ENCODE measurements at regions not wholly inside any gene's neighbourhood (a gene's known extent, or its start where the extent isn't known, plus 50 kb on each side); places are given as distances from the start of the nearest gene placed in this dataset.

- CTCF ChIA-PET, result no interaction called here
- no peaks in the 10 kb centered on the region for H3K36me3 Mint-ChIP-seq
- POLR2A ChIA-PET, result no interaction called here
- H3K27me3 Mint-ChIP-seq (ENCODE audit: low read depth), result no peaks in the 10 kb centered on the region; the same call in 1 of the 2 replicates
- H3K4me1 Mint-ChIP-seq, result peaks cover 3% of the 10 kb centered on the region
- ATAC-seq (no peak), DNase-seq (ENCODE audit: low spot score) (no peak)
- no peak overlapping the region for H3K27ac Mint-ChIP-seq
- no peaks in the 10 kb centered on the region for H3K9me3 Mint-ChIP-seq
- no peak for TF ChIP-seq TEAD4 (CRISPR knock-in tag; IDR thresholded peaks at IDR 0.05)
- no peak for TF ChIP-seq TEAD1 (CRISPR knock-in tag; IDR thresholded peaks at IDR 0.05)
- TF ChIP-seq, protein P1, sequence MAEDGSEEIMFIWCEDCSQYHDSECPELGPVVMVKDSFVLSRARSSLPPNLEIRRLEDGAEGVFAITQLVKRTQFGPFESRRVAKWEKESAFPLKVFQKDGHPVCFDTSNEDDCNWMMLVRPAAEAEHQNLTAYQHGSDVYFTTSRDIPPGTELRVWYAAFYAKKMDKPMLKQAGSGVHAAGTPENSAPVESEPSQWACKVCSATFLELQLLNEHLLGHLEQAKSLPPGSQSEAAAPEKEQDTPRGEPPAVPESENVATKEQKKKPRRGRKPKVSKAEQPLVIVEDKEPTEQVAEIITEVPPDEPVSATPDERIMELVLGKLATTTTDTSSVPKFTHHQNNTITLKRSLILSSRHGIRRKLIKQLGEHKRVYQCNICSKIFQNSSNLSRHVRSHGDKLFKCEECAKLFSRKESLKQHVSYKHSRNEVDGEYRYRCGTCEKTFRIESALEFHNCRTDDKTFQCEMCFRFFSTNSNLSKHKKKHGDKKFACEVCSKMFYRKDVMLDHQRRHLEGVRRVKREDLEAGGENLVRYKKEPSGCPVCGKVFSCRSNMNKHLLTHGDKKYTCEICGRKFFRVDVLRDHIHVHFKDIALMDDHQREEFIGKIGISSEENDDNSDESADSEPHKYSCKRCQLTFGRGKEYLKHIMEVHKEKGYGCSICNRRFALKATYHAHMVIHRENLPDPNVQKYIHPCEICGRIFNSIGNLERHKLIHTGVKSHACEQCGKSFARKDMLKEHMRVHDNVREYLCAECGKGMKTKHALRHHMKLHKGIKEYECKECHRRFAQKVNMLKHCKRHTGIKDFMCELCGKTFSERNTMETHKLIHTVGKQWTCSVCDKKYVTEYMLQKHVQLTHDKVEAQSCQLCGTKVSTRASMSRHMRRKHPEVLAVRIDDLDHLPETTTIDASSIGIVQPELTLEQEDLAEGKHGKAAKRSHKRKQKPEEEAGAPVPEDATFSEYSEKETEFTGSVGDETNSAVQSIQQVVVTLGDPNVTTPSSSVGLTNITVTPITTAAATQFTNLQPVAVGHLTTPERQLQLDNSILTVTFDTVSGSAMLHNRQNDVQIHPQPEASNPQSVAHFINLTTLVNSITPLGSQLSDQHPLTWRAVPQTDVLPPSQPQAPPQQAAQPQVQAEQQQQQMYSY (CRISPR knock-in tag; IDR thresholded peaks at IDR 0.05), result no peak
- TF ChIP-seq ERG (CRISPR knock-in tag; IDR thresholded peaks at IDR 0.05), result no peak
- no peak for TF ChIP-seq ZNF263 (CRISPR knock-in tag; IDR thresholded peaks at IDR 0.05; ENCODE audit: low read depth)
- TF ChIP-seq ZNF219 (CRISPR knock-in tag; IDR thresholded peaks at IDR 0.05; ENCODE audit: borderline replicate concordance), result no peak
- no peak for TF ChIP-seq ATF1 (CRISPR knock-in tag; IDR thresholded peaks at IDR 0.05)
- TF ChIP-seq ESRRA (CRISPR knock-in tag; IDR thresholded peaks at IDR 0.05; ENCODE audit: borderline replicate concordance), result no peak
- TF ChIP-seq RORB (CRISPR knock-in tag; IDR thresholded peaks at IDR 0.05), result no peak
- TF ChIP-seq, protein P2, sequence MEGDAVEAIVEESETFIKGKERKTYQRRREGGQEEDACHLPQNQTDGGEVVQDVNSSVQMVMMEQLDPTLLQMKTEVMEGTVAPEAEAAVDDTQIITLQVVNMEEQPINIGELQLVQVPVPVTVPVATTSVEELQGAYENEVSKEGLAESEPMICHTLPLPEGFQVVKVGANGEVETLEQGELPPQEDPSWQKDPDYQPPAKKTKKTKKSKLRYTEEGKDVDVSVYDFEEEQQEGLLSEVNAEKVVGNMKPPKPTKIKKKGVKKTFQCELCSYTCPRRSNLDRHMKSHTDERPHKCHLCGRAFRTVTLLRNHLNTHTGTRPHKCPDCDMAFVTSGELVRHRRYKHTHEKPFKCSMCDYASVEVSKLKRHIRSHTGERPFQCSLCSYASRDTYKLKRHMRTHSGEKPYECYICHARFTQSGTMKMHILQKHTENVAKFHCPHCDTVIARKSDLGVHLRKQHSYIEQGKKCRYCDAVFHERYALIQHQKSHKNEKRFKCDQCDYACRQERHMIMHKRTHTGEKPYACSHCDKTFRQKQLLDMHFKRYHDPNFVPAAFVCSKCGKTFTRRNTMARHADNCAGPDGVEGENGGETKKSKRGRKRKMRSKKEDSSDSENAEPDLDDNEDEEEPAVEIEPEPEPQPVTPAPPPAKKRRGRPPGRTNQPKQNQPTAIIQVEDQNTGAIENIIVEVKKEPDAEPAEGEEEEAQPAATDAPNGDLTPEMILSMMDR (IDR thresholded peaks at IDR 0.05), result no peak
- no peak for TF ChIP-seq ZSCAN18 (CRISPR knock-in tag; IDR thresholded peaks at IDR 0.05)
- TF ChIP-seq MXD4 (CRISPR knock-in tag; IDR thresholded peaks at IDR 0.05; ENCODE audit: borderline replicate concordance), result no peak
- no peak for TF ChIP-seq ZNF671 (CRISPR knock-in tag; IDR thresholded peaks at IDR 0.05)
- TF ChIP-seq FOXJ3 (CRISPR knock-in tag; IDR thresholded peaks at IDR 0.05; ENCODE audit: borderline replicate concordance), result no peak
- no peak for TF ChIP-seq MYBL2 (CRISPR knock-in tag; IDR thresholded peaks at IDR 0.05)
- no peak for TF ChIP-seq NFYB (CRISPR knock-in tag; conservative IDR thresholded peaks at IDR 0.05; ENCODE audit: low read depth)
- no peak overlapping the region for H3K4me3 Mint-ChIP-seq
Observed at GRCh38 chr6:147704691-147705090, 196.2 kb downstream of the SAMD5 start.

DNA sequence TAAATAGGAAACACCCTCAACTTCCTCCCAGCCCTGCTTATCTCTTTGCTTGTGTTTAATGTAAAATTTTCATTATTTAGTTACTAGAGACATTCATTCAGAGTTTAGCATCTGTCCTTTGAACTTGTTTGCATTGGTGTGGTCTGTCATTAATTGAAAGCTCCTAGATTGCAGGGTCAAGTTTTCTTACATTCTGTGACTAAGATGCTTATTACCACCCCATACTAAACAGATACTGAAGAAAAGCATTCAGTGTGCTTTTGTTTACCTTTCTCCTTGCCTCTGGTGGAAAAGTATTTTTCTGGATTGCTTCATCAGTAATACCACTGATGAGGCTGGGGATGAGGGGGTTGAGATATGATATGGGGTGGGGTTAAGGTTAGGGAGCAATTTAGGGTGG is 199.0 kb downstream of the SAMD5 start:
- Mint-ChIP-seq H3K27me3 (ENCODE audit: low read depth) (no peaks in the 10 kb centered on the region; the same call in 1 of the 2 replicates), H3K27ac (no peak overlapping the region), H3K36me3 (no peaks in the 10 kb centered on the region), H3K9me3 (no peaks in the 10 kb centered on the region), H3K4me1 (peaks cover 10% of the 10 kb centered on the region), H3K4me3 (no peak overlapping the region)
- POLR2A ChIA-PET, result no interaction called here
- TF ChIP-seq SMAD3 (CRISPR knock-in tag; IDR thresholded peaks at IDR 0.05; ENCODE audit: borderline replicate concordance) (no peak), OVOL2 (CRISPR knock-in tag; IDR thresholded peaks at IDR 0.05; ENCODE audit: borderline replicate concordance) (no peak), SP1 (CRISPR knock-in tag; conservative IDR thresholded peaks at IDR 0.05) (no peak), ZNF416 (CRISPR knock-in tag; IDR thresholded peaks at IDR 0.05) (no peak), GTF2I (CRISPR knock-in tag; conservative IDR thresholded peaks at IDR 0.05) (no peak), TP53 (CRISPR knock-in tag; IDR thresholded peaks at IDR 0.05) (no peak)
- TF ChIP-seq, protein P3, sequence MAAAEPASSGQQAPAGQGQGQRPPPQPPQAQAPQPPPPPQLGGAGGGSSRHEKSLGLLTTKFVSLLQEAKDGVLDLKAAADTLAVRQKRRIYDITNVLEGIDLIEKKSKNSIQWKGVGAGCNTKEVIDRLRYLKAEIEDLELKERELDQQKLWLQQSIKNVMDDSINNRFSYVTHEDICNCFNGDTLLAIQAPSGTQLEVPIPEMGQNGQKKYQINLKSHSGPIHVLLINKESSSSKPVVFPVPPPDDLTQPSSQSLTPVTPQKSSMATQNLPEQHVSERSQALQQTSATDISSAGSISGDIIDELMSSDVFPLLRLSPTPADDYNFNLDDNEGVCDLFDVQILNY (CRISPR knock-in tag; IDR thresholded peaks at IDR 0.05), result no peak
- TF ChIP-seq, protein P2 (IDR thresholded peaks at IDR 0.05), result no peak
- CTCF ChIA-PET, result no interaction called here
- no peak for DNase-seq (ENCODE audit: low spot score)
- no peak for ATAC-seq
